ENCODE measurements at regions not wholly inside any gene's neighbourhood (a gene's known extent, or its start where the extent isn't known, plus 50 kb on each side); places are given as distances from the start of the nearest gene placed in this dataset.

DNA sequence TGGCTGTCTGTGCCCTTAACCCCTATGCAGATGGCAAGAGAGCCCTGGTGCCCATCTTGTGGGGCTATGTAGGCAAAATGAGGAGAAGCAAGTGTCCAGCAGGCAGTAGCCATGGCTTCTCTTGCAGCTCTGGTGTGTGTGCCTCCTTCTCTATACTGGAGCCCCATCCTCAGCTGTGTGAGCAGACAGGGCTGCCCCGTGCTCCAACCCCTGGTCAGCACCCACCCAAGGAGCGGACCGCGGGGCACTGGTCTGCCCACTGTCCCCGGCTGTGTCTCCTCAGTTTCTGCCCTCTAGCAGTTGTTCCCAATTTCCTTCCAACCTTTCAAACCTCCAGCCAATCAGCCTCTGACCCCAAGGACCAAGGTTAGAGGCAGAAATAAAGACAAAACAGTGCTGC, 134.9 kb upstream of the GLI2 start:
- TF ChIP-seq CTCF (IDR thresholded peaks at IDR 0.05), result no peak
- TF ChIP-seq POLR2A (IDR thresholded peaks at IDR 0.05), result no peak
